Stimulated activated CD8-positive, alpha-beta memory T cell treated with anti-CD3 and anti-CD28 coated beads, Interleukin-15, amount 100 ng/mL, for 1 hour (primary cell): ENCODE measurements at regions not wholly inside any gene's neighbourhood (a gene's known extent, or its start where the extent isn't known, plus 50 kb on each side); places are given as distances from the start of the nearest gene placed in this dataset.

ENCODE experiments used
- DNase-seq: peaks from one replicate; pipeline ENCODE4 v3.0.0-alpha.2; 2020; ENCODE audit warnings: low read depth

GRCh38 chr6:97815301-97815812, 532.3 kb upstream of the MMS22L start:
- DNase-seq = no peak

- no peak for DNase-seq
Observed at GRCh38 chr6:97816526-97816925, 533.5 kb upstream of the MMS22L start.

- DNase-seq = no peak
Observed at GRCh38 chr6:97819710-97820109, 536.7 kb upstream of the MMS22L start.

GRCh38 chr6:97820400-97820799, 537.4 kb upstream of the MMS22L start:
- DNase-seq = no peak

- DNase-seq = no peak
Observed at GRCh38 chr6:97822632-97823031, 539.6 kb upstream of the MMS22L start.

- DNase-seq = no peak
Observed at GRCh38 chr6:97841763-97842162, 558.7 kb upstream of the MMS22L start.

- DNase-seq = no peak
Observed at GRCh38 chr6:97842521-97842920, 559.5 kb upstream of the MMS22L start.

- no peak for DNase-seq
Observed at GRCh38 chr6:97849390-97849789, 566.4 kb upstream of the MMS22L start.

- no peak for DNase-seq
Observed at GRCh38 chr6:97850458-97851212, 567.6 kb upstream of the MMS22L start.

- no peak for DNase-seq
Observed at GRCh38 chr6:97863697-97864096, 580.7 kb upstream of the MMS22L start.

- no peak for DNase-seq
Observed at GRCh38 chr6:97864366-97864765, 581.4 kb upstream of the MMS22L start.

- DNase-seq = no peak
Observed at GRCh38 chr6:97864826-97865225, 581.8 kb upstream of the MMS22L start.

- DNase-seq = no peak
Observed at GRCh38 chr6:97865612-97866011, 582.6 kb upstream of the MMS22L start.

GRCh38 chr6:97866616-97867015, 583.6 kb upstream of the MMS22L start:
- DNase-seq = no peak

- no peak for DNase-seq
Observed at GRCh38 chr6:97867177-97867576, 584.2 kb upstream of the MMS22L start.

GRCh38 chr6:97870273-97870672, 587.3 kb upstream of the MMS22L start:
- no peak for DNase-seq

- no peak for DNase-seq
Observed at GRCh38 chr6:97876711-97877110, 593.7 kb upstream of the MMS22L start.

- DNase-seq = no peak
Observed at GRCh38 chr6:97882755-97883154, 599.7 kb upstream of the MMS22L start.

- no peak for DNase-seq
Observed at GRCh38 chr6:97885325-97885724, 602.3 kb upstream of the MMS22L start.

- DNase-seq = no peak
Observed at GRCh38 chr6:97885828-97886227, 602.8 kb upstream of the MMS22L start.

GRCh38 chr6:97901531-97901930, 618.5 kb upstream of the MMS22L start:
- no peak for DNase-seq

- no peak for DNase-seq
Observed at GRCh38 chr6:97909380-97909779, 626.4 kb upstream of the MMS22L start.

- no peak for DNase-seq
Observed at GRCh38 chr6:97913721-97914120, 630.7 kb upstream of the MMS22L start.

GRCh38 chr6:97914912-97915311, 631.9 kb upstream of the MMS22L start:
- no peak for DNase-seq
